ENCODE measurements at regions not wholly inside any gene's neighbourhood (a gene's known extent, or its start where the extent isn't known, plus 50 kb on each side); places are given as distances from the start of the nearest gene placed in this dataset.

DNA sequence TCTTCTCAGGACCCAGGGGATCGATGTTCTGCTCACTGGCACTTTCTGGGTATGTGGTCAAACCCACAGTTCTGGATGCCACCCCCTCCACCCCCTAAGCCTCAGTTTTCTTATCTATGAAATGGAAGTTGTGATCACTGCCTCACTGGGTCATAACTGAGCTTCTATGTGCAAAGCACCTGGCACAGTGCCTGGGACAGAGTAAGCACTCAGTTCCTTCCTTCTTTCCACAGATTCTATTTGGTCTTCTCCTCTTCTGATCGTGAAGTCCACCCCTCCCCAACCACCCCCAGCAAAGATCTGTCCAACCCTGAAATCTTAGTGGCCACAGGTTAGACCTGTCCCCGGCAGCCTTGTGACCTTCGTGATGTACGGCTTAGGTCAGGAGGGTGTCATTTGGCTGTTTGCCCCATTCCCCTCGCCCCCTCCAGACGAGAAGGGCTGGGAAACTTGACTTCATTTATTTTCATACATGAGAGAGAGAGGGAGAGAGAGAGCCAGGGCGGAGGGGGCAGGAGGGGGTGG lies 181.4 kb downstream of the FGF18 start:
- Histone ChIP-seq H3K4me3 (ENCODE audit: insufficient read depth, low read length) (no peak overlapping the region), H2AFZ (ENCODE audit: low read length) (no peak overlapping the region), H3K4me2 (ENCODE audit: insufficient read depth, low read length) (no peak overlapping the region), H3K27me3 (ENCODE audit: insufficient read depth, low read length) (peaks cover 2% of the 10 kb centered on the region), H3K9me3 (ENCODE audit: low read depth, low read length) (no peaks in the 10 kb centered on the region), H3K79me2 (ENCODE audit: insufficient read depth, low read length) (no peaks in the 10 kb centered on the region), H3K36me3 (ENCODE audit: insufficient read depth, low read length) (no peaks in the 10 kb centered on the region), H4K20me1 (ENCODE audit: insufficient read depth, low read length) (no peaks in the 10 kb centered on the region), H3K4me1 (ENCODE audit: insufficient read depth, low read length) (peaks cover 4% of the 10 kb centered on the region), H3K27ac (ENCODE audit: low read depth, low read length) (no peak overlapping the region)
- no peak for TF ChIP-seq CTCF (IDR thresholded peaks at IDR 0.05; ENCODE audit: extremely low read depth, low read depth, low read length)
- DNase-seq (ENCODE audit: insufficient read length, low spot score, missing footprints) = no peak

DNA sequence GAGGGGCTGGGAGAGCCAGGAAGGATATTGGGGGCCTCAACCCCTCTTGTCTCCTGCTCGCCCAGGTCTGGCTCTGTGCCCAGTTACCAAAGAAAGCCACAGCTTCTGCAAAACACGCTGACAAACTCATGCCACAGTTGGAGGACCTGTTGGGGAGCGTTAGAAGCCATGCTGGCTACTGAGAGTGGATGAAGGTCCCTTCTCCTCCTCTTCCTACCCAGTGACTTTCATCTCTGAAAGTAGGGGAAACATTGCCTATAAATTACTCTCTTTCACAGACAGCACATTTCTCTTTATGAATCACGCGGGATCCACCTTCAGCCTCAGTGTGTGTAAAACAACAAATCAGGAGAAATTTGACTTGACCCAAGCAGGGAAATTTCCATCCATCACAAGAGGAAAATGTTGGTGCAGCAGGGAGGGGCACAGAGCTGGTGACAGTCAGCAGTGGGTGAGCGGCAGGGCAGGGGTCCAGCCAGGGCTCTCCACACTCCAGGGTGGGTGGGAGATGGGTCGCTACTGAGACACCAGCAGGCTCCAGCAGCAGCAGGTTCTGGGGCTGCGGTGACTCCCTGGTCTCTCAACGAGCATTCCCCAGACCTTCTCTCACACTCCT lies 181.9 kb downstream of the FGF18 start:
- TF ChIP-seq CTCF (IDR thresholded peaks at IDR 0.05; ENCODE audit: extremely low read depth, low read depth, low read length) = no peak
- Histone ChIP-seq H3K27ac (ENCODE audit: low read depth, low read length) (no peak overlapping the region), H2AFZ (ENCODE audit: low read length) (no peak overlapping the region), H3K36me3 (ENCODE audit: insufficient read depth, low read length) (no peaks in the 10 kb centered on the region), H3K79me2 (ENCODE audit: insufficient read depth, low read length) (no peaks in the 10 kb centered on the region), H3K4me1 (ENCODE audit: insufficient read depth, low read length) (no peaks in the 10 kb centered on the region), H3K4me3 (ENCODE audit: insufficient read depth, low read length) (no peak overlapping the region), H3K27me3 (ENCODE audit: insufficient read depth, low read length) (peaks cover 2% of the 10 kb centered on the region), H3K9me3 (ENCODE audit: low read depth, low read length) (no peaks in the 10 kb centered on the region), H4K20me1 (ENCODE audit: insufficient read depth, low read length) (no peaks in the 10 kb centered on the region), H3K4me2 (ENCODE audit: insufficient read depth, low read length) (no peak overlapping the region)
- DNase-seq (ENCODE audit: insufficient read length, low spot score, missing footprints) = no peak

GRCh38 chr5:171603591-171603990 lies 182.0 kb upstream of the SMIM23 start:
- no peak for DNase-seq (ENCODE audit: insufficient read length, low spot score, missing footprints)
- Histone ChIP-seq H3K9me3 (ENCODE audit: low read depth, low read length) (no peaks in the 10 kb centered on the region), H3K4me3 (ENCODE audit: insufficient read depth, low read length) (no peak overlapping the region), H3K36me3 (ENCODE audit: insufficient read depth, low read length) (no peaks in the 10 kb centered on the region), H3K27ac (ENCODE audit: low read depth, low read length) (no peak overlapping the region), H3K79me2 (ENCODE audit: insufficient read depth, low read length) (no peaks in the 10 kb centered on the region), H3K4me1 (ENCODE audit: insufficient read depth, low read length) (no peaks in the 10 kb centered on the region), H2AFZ (ENCODE audit: low read length) (no peak overlapping the region), H3K4me2 (ENCODE audit: insufficient read depth, low read length) (no peak overlapping the region), H4K20me1 (ENCODE audit: insufficient read depth, low read length) (no peaks in the 10 kb centered on the region), H3K27me3 (ENCODE audit: insufficient read depth, low read length) (peaks cover 2% of the 10 kb centered on the region)
- no peak for TF ChIP-seq CTCF (IDR thresholded peaks at IDR 0.05; ENCODE audit: extremely low read depth, low read depth, low read length)

- TF ChIP-seq CTCF (IDR thresholded peaks at IDR 0.05; ENCODE audit: extremely low read depth, low read depth, low read length) = no peak
- DNase-seq (ENCODE audit: insufficient read length, low spot score, missing footprints) = no peak
- H3K4me3 ChIP-seq (ENCODE audit: insufficient read depth, low read length) = no peak overlapping the region
- H2AFZ ChIP-seq (ENCODE audit: low read length) = no peak overlapping the region
- H4K20me1 ChIP-seq (ENCODE audit: insufficient read depth, low read length) = no peaks in the 10 kb centered on the region
- H3K9me3 ChIP-seq (ENCODE audit: low read depth, low read length) = no peaks in the 10 kb centered on the region
- H3K79me2 ChIP-seq (ENCODE audit: insufficient read depth, low read length) = no peaks in the 10 kb centered on the region
- no peak overlapping the region for H3K27ac ChIP-seq (ENCODE audit: low read depth, low read length)
- no peaks in the 10 kb centered on the region for H3K4me1 ChIP-seq (ENCODE audit: insufficient read depth, low read length)
- H3K36me3 ChIP-seq (ENCODE audit: insufficient read depth, low read length) = no peaks in the 10 kb centered on the region
- peaks cover 2% of the 10 kb centered on the region for H3K27me3 ChIP-seq (ENCODE audit: insufficient read depth, low read length)
- no peak overlapping the region for H3K4me2 ChIP-seq (ENCODE audit: insufficient read depth, low read length)
Measured at GRCh38 chr5:171604195-171604594, 181.4 kb upstream of the SMIM23 start.
